LNCaP clone FGC (cell line): ENCODE measurements at regions not wholly inside any gene's neighbourhood (a gene's known extent, or its start where the extent isn't known, plus 50 kb on each side); places are given as distances from the start of the nearest gene placed in this dataset.

Source experiments
- DNase-seq: peaks from one replicate; pipeline ENCODE4 v3.0.0-alpha.2; 2011; ENCODE audit warnings: low read depth
- H3K4me3 ChIP-seq: 2 replicates; pipeline ENCODE4 v1.5.1; 2011; ENCODE audit warnings: mild to moderate bottlenecking, low read depth, low read length, control low read depth
- CTCF ChIP-seq: IDR thresholded peaks from 2 replicates; pipeline ENCODE4 v1.5.1; 2012; ENCODE audit warnings: mild to moderate bottlenecking; ENCODE audit not compliant: control insufficient read depth, insufficient read depth; ENCODE audit errors: extremely low read depth

- no peak overlapping the region for H3K4me3 ChIP-seq
- no peak for DNase-seq
- peak; percentile 85 for TF ChIP-seq CTCF
Observed at GRCh38 chr12:5200278-5201087, 156.8 kb downstream of the KCNA5 start.

GRCh38 chr12:5201554-5202218 lies 158.0 kb downstream of the KCNA5 start:
- no peak overlapping the region for H3K4me3 ChIP-seq
- no peak for DNase-seq
- no peak for TF ChIP-seq CTCF

GRCh38 chr12:5203274-5203673 lies 159.6 kb downstream of the KCNA5 start:
- H3K4me3 ChIP-seq, result no peak overlapping the region
- no peak for TF ChIP-seq CTCF
- no peak for DNase-seq

GRCh38 chr12:5203720-5204119 lies 160.0 kb downstream of the KCNA5 start:
- H3K4me3 ChIP-seq, result no peak overlapping the region
- no peak for DNase-seq
- TF ChIP-seq CTCF, result no peak

GRCh38 chr12:5204271-5204670 lies 160.6 kb downstream of the KCNA5 start:
- no peak for TF ChIP-seq CTCF
- no peak for DNase-seq
- H3K4me3 ChIP-seq, result no peak overlapping the region

GRCh38 chr12:5204831-5205230 lies 161.2 kb downstream of the KCNA5 start:
- DNase-seq, result no peak
- TF ChIP-seq CTCF, result no peak
- H3K4me3 ChIP-seq, result no peak overlapping the region
